ENCODE measurements at regions not wholly inside any gene's neighbourhood (a gene's known extent, or its start where the extent isn't known, plus 50 kb on each side); places are given as distances from the start of the nearest gene placed in this dataset.

GRCh38 chr14:71733210-71733883 is 198.9 kb upstream of the RGS6 start:
- Histone ChIP-seq H3K9me3 (ENCODE audit: control insufficient read depth, insufficient read depth, low read length) (no peaks in the 10 kb centered on the region), H3K36me3 (ENCODE audit: insufficient read depth, low read length) (peaks cover 17% of the 10 kb centered on the region), H3K4me1 (ENCODE audit: insufficient read depth, low read length) (no peaks in the 10 kb centered on the region), H3K9ac (ENCODE audit: low read depth, low read length) (no peak overlapping the region)

GRCh38 chr14:71734076-71734475 is 198.2 kb upstream of the RGS6 start:
- Histone ChIP-seq H3K36me3 (ENCODE audit: insufficient read depth, low read length) (peaks cover 17% of the 10 kb centered on the region), H3K4me1 (ENCODE audit: insufficient read depth, low read length) (no peaks in the 10 kb centered on the region), H3K9ac (ENCODE audit: low read depth, low read length) (no peak overlapping the region), H3K9me3 (ENCODE audit: control insufficient read depth, insufficient read depth, low read length) (no peaks in the 10 kb centered on the region)

DNA sequence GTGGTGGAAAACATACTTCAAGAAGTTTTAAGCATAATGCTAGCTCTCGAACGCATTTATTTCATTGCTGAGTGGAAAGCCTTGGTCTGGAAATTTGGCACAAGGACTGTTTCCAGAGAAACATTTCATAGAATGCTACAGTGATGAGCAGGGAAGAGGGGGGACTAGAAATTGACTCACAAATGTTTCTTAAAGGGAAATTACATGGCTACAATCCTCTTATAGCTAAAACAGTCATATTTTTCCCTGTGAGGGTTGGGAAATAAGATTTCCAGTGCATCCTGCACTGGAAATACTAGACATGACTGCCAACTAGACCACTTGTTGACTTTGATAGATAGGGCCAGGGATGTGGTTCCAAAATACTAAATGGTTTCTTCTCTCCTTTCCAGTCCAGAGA is 197.3 kb upstream of the RGS6 start:
- Histone ChIP-seq H3K9me3 (ENCODE audit: control insufficient read depth, insufficient read depth, low read length) (no peaks in the 10 kb centered on the region), H3K4me1 (ENCODE audit: insufficient read depth, low read length) (no peaks in the 10 kb centered on the region), H3K9ac (ENCODE audit: low read depth, low read length) (no peak overlapping the region), H3K36me3 (ENCODE audit: insufficient read depth, low read length) (peaks cover 17% of the 10 kb centered on the region)

- Histone ChIP-seq H3K9me3 (ENCODE audit: control insufficient read depth, insufficient read depth, low read length) (no peaks in the 10 kb centered on the region), H3K36me3 (ENCODE audit: insufficient read depth, low read length) (peaks cover 11% of the 10 kb centered on the region), H3K4me1 (ENCODE audit: insufficient read depth, low read length) (no peaks in the 10 kb centered on the region), H3K9ac (ENCODE audit: low read depth, low read length) (no peak overlapping the region)
Measured at GRCh38 chr14:71737760-71738159, 194.5 kb upstream of the RGS6 start.

DNA sequence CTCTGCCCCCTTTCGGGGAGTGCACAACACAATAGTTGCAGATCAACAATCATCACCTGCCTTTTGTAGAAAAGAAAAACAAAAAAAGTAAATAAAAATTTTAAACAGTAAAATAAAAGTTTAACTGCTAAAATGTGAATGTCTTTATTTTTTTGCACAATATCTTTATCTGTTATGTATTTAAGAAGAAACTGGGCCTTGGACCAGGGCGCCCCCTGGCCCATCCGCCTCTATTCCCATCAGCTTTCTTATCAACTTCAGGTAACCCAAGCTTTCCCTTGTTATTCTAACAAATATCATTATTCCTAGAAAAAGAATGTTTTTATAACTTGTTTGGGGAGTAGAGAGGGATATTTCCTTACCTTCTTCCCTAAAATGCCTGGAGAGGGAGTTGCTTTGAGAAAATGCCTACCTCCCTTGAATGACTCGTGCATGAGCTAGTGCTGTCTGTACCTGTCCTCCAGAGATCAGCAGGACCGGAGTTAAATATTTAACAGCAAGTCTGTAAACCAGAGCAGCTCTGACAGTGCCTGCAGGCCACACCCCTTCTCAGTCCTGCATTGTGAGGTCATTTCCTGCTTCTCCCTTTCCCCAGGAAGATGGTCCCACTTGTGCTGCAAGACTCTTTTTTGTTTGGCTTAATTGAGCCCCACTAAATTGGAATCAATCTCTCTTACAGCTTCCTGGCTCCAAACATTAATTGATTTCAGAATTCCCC is 192.8 kb upstream of the RGS6 start:
- Histone ChIP-seq H3K4me1 (ENCODE audit: insufficient read depth, low read length) (no peaks in the 10 kb centered on the region), H3K9me3 (ENCODE audit: control insufficient read depth, insufficient read depth, low read length) (no peaks in the 10 kb centered on the region), H3K9ac (ENCODE audit: low read depth, low read length) (no peak overlapping the region), H3K36me3 (ENCODE audit: insufficient read depth, low read length) (peaks cover 5% of the 10 kb centered on the region)

GRCh38 chr14:71741241-71741640 is 191.0 kb upstream of the RGS6 start:
- no peaks in the 10 kb centered on the region for H3K36me3 ChIP-seq (ENCODE audit: insufficient read depth, low read length)
- H3K9me3 ChIP-seq (ENCODE audit: control insufficient read depth, insufficient read depth, low read length): no peaks in the 10 kb centered on the region
- H3K4me1 ChIP-seq (ENCODE audit: insufficient read depth, low read length): no peaks in the 10 kb centered on the region
- no peak overlapping the region for H3K9ac ChIP-seq (ENCODE audit: low read depth, low read length)

- H3K36me3 ChIP-seq (ENCODE audit: insufficient read depth, low read length): no peaks in the 10 kb centered on the region
- no peaks in the 10 kb centered on the region for H3K4me1 ChIP-seq (ENCODE audit: insufficient read depth, low read length)
- H3K9me3 ChIP-seq (ENCODE audit: control insufficient read depth, insufficient read depth, low read length): peaks cover 2% of the 10 kb centered on the region
- H3K9ac ChIP-seq (ENCODE audit: low read depth, low read length): no peak overlapping the region
Measured at GRCh38 chr14:71742485-71742884, 189.7 kb upstream of the RGS6 start.

- Histone ChIP-seq H3K9me3 (ENCODE audit: control insufficient read depth, insufficient read depth, low read length) (peaks cover 8% of the 10 kb centered on the region), H3K4me1 (ENCODE audit: insufficient read depth, low read length) (no peaks in the 10 kb centered on the region), H3K9ac (ENCODE audit: low read depth, low read length) (no peak overlapping the region), H3K36me3 (ENCODE audit: insufficient read depth, low read length) (no peaks in the 10 kb centered on the region)
Measured at GRCh38 chr14:71745072-71745471, 187.2 kb upstream of the RGS6 start.

DNA sequence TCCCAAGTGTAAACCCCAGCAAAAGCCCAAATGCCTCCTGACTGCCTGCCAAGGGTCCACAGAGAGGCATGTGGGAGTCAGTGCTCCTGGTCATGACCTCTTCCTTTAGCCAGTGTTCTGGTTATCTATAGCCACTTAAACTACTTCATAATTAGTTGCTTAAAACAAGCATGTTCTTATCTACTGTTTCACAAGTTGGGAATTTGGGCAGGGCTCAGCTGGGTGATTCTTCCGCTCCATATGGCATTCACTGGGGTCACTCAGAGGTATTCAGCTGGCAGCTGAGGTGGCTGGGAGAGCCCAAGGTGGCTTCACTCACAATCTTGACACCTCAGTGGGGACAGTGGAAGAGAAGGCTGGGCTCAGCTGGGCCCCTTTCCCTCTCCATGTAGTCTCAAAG is 184.0 kb upstream of the RGS6 start:
- Histone ChIP-seq H3K36me3 (ENCODE audit: insufficient read depth, low read length) (no peaks in the 10 kb centered on the region), H3K9me3 (ENCODE audit: control insufficient read depth, insufficient read depth, low read length) (peaks cover 8% of the 10 kb centered on the region), H3K4me1 (ENCODE audit: insufficient read depth, low read length) (no peaks in the 10 kb centered on the region), H3K9ac (ENCODE audit: low read depth, low read length) (no peak overlapping the region)

- Histone ChIP-seq H3K9ac (ENCODE audit: low read depth, low read length) (no peak overlapping the region), H3K4me1 (ENCODE audit: insufficient read depth, low read length) (peaks cover 3% of the 10 kb centered on the region), H3K36me3 (ENCODE audit: insufficient read depth, low read length) (no peaks in the 10 kb centered on the region), H3K9me3 (ENCODE audit: control insufficient read depth, insufficient read depth, low read length) (peaks cover 8% of the 10 kb centered on the region)
Measured at GRCh38 chr14:71749613-71750238, 182.5 kb upstream of the RGS6 start.

DNA sequence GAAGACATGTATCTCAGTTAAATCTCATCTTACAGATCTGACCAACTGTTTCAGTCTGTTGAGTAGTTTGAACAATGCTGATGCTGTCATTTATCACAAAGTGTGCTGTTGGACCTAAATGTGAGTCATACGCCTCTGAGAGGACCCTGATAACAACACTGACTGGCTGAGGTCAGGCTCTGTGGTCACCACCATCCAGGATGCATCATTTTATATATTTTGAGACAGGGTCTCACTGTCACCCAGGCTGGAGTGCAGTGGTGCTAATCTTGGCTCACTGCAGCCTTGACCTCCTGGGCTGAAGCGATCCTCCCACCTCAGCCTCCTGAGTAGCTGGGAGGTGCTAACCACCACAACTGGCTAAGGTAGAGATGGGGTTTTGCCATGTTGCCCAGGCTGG is 181.0 kb upstream of the RGS6 start:
- H3K4me1 ChIP-seq (ENCODE audit: insufficient read depth, low read length): peaks cover 5% of the 10 kb centered on the region
- H3K36me3 ChIP-seq (ENCODE audit: insufficient read depth, low read length): no peaks in the 10 kb centered on the region
- H3K9me3 ChIP-seq (ENCODE audit: control insufficient read depth, insufficient read depth, low read length): peaks cover 8% of the 10 kb centered on the region
- H3K9ac ChIP-seq (ENCODE audit: low read depth, low read length): no peak overlapping the region

- no peak overlapping the region for H3K9ac ChIP-seq (ENCODE audit: low read depth, low read length)
- peaks cover 5% of the 10 kb centered on the region for H3K4me1 ChIP-seq (ENCODE audit: insufficient read depth, low read length)
- H3K36me3 ChIP-seq (ENCODE audit: insufficient read depth, low read length): no peaks in the 10 kb centered on the region
- peaks cover 8% of the 10 kb centered on the region for H3K9me3 ChIP-seq (ENCODE audit: control insufficient read depth, insufficient read depth, low read length)
Measured at GRCh38 chr14:71752111-71752738, 180.0 kb upstream of the RGS6 start.

- Histone ChIP-seq H3K9ac (ENCODE audit: low read depth, low read length) (no peak overlapping the region), H3K36me3 (ENCODE audit: insufficient read depth, low read length) (no peaks in the 10 kb centered on the region), H3K4me1 (ENCODE audit: insufficient read depth, low read length) (peaks cover 5% of the 10 kb centered on the region), H3K9me3 (ENCODE audit: control insufficient read depth, insufficient read depth, low read length) (no peaks in the 10 kb centered on the region; the same call in 1 of the 2 replicates)
Measured at GRCh38 chr14:71753126-71753830, 179.0 kb upstream of the RGS6 start.

- Histone ChIP-seq H3K9me3 (ENCODE audit: control insufficient read depth, insufficient read depth, low read length) (no peaks in the 10 kb centered on the region; the same call in 1 of the 2 replicates), H3K36me3 (ENCODE audit: insufficient read depth, low read length) (no peaks in the 10 kb centered on the region), H3K4me1 (ENCODE audit: insufficient read depth, low read length) (peaks cover 5% of the 10 kb centered on the region), H3K9ac (ENCODE audit: low read depth, low read length) (no peak overlapping the region)
Measured at GRCh38 chr14:71753976-71754375, 178.3 kb upstream of the RGS6 start.

Data from ES-I3 (cell line).